CD4-positive, alpha-beta T cell (primary cell): ENCODE measurements at regions not wholly inside any gene's neighbourhood (a gene's known extent, or its start where the extent isn't known, plus 50 kb on each side); places are given as distances from the start of the nearest gene placed in this dataset.

Experiments used
- ATAC-seq: fragments of 200-7000 bp; cut with Tn5 transposase; one replicate; pipeline ENCODE4 v1.10.0; 2022; ENCODE audit warnings: mild to moderate bottlenecking; ENCODE audit not compliant: poor library complexity
- CTCF ChIA-PET: fragments of 350-600 bp; sonication (Branson Sonifier 250); formaldehyde crosslinking; loops from one replicate; lab custom pipeline; 2021; ENCODE audit warnings: antibody characterized with exemption, inconsistent platforms; lab: Charles Lee
- POLR2A ChIA-PET: fragments of 350-600 bp; sonication (Branson Sonifier 250); formaldehyde crosslinking; loops from one replicate; lab custom pipeline; 2021; ENCODE audit warnings: antibody characterized with exemption, inconsistent platforms; lab: Charles Lee
- DNase-seq, 14 experiments: peaks; one replicate each; pipeline ENCODE4 v3.0.0-alpha.2; 2013 to 2020; ENCODE audit warnings: mixed read lengths in 2 of 14
- H3K27ac ChIP-seq, 2 donors: one replicate each; pipeline versions ENCODE4 v1.5.1 to v1.7.0; 2013; ENCODE audit warnings: low read length in 2 of 2, low read depth in 1 of 2, mild to moderate bottlenecking in 1 of 2
- H3K27me3 ChIP-seq, 2 experiments: 1 replicate in 1 of 2; 2 replicates in 1 of 2; pipeline versions ENCODE4 v1.6.1 to v1.7.0; 2013; ENCODE audit warnings: low read length in 2 of 2, control low read depth in 1 of 2, mild to moderate bottlenecking in 1 of 2, moderate library complexity in 1 of 2; ENCODE audit not compliant: insufficient read depth in 2 of 2, control insufficient read depth in 1 of 2
- H3K36me3 ChIP-seq: one replicate; pipeline ENCODE4 v1.6.1; 2013; ENCODE audit warnings: low read length, control low read depth; ENCODE audit not compliant: insufficient read depth
- H3K4me1 ChIP-seq: one replicate; pipeline ENCODE4 v1.6.1; 2013; ENCODE audit warnings: low read length, control low read depth; ENCODE audit not compliant: insufficient read depth
- H3K4me3 ChIP-seq: one replicate; pipeline ENCODE4 v1.5.1; 2013; ENCODE audit warnings: mild to moderate bottlenecking, low read length, moderate library complexity
- H3K9me3 ChIP-seq, 2 experiments: 1 replicate in 1 of 2; 2 replicates in 1 of 2; pipeline versions ENCODE4 v1.6.1 to v1.7.0; 2013; ENCODE audit warnings: low read length in 2 of 2, mild to moderate bottlenecking in 2 of 2, control low read depth in 1 of 2, moderate library complexity in 1 of 2; ENCODE audit not compliant: control insufficient read depth in 1 of 2, insufficient read depth in 1 of 2
- H3K27ac Mint-ChIP-seq: one replicate; pipeline ENCODE4 v1.8.0; 2020; ENCODE audit warnings: mixed read lengths
- H3K27me3 Mint-ChIP-seq: one replicate; pipeline ENCODE4 v1.8.0; 2021; ENCODE audit warnings: mixed read lengths
- H3K36me3 Mint-ChIP-seq: one replicate; pipeline ENCODE4 v1.8.0; 2021; ENCODE audit warnings: low read depth, mixed read lengths
- H3K4me1 Mint-ChIP-seq: one replicate; pipeline ENCODE4 v1.8.0; 2021; ENCODE audit warnings: low read depth, mixed read lengths
- H3K4me3 Mint-ChIP-seq: one replicate; pipeline ENCODE4 v1.8.0; 2020; ENCODE audit warnings: mild to moderate bottlenecking, mixed read lengths
- H3K9me3 Mint-ChIP-seq: one replicate; pipeline ENCODE4 v1.8.0; 2020; ENCODE audit warnings: mixed read lengths
- intact Hi-C, 2 experiments: fragments of 100-400 bp; cut with DNase I in 1 of 2; cut with micrococcal nuclease in 1 of 2; formaldehyde crosslinking; loops; one replicate each; pipeline versions ENCODE4 v1.15.1 to v1.9.0; 2023 to 2025; cut with DNase I, micrococcal nuclease
- TF ChIP-seq, protein P1 (sequence below): fragments of 200-600 bp; IDR thresholded peaks from one replicate; pipeline ENCODE4 v1.8.0; 2022; ENCODE audit warnings: antibody characterized with exemption, mild to moderate bottlenecking

DNA sequence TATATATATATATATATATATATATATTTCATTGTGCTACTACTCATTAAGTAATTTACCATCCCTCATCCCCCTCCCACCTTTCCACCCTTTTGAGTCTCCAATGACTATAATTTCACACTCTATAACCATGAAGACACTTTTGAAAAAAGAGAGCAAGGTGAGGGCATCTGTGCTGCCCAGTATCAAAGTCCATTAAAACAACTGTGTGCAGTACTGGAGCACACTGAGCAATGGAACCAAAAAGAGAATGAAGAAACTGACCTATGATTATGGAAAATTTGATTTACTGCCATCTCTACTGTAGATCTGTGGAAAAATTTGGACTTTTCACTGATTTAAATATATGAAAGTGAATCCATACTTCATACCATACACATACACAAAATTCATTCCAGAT lies 217.9 kb downstream of the COL4A1 start:
- no peaks in the 10 kb centered on the region for H3K27me3 ChIP-seq
- TF ChIP-seq, protein P1, sequence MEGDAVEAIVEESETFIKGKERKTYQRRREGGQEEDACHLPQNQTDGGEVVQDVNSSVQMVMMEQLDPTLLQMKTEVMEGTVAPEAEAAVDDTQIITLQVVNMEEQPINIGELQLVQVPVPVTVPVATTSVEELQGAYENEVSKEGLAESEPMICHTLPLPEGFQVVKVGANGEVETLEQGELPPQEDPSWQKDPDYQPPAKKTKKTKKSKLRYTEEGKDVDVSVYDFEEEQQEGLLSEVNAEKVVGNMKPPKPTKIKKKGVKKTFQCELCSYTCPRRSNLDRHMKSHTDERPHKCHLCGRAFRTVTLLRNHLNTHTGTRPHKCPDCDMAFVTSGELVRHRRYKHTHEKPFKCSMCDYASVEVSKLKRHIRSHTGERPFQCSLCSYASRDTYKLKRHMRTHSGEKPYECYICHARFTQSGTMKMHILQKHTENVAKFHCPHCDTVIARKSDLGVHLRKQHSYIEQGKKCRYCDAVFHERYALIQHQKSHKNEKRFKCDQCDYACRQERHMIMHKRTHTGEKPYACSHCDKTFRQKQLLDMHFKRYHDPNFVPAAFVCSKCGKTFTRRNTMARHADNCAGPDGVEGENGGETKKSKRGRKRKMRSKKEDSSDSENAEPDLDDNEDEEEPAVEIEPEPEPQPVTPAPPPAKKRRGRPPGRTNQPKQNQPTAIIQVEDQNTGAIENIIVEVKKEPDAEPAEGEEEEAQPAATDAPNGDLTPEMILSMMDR = no peak
- H3K27ac ChIP-seq = no peak overlapping the region
- no peaks in the 10 kb centered on the region for H3K4me1 ChIP-seq
- Mint-ChIP-seq H3K27ac (no peak overlapping the region), H3K36me3 (no peaks in the 10 kb centered on the region), H3K4me3 (no peak overlapping the region), H3K27me3 (no peaks in the 10 kb centered on the region), H3K9me3 (peaks cover 3% of the 10 kb centered on the region), H3K4me1 (no peaks in the 10 kb centered on the region)
- H3K4me3 ChIP-seq = no peak overlapping the region
- intact Hi-C loops = no loop called here
- POLR2A ChIA-PET = no interaction called here
- no peaks in the 10 kb centered on the region for H3K36me3 ChIP-seq
- CTCF ChIA-PET = no interaction called here
- DNase-seq (no peak), ATAC-seq (no peak)
- no peaks in the 10 kb centered on the region for H3K9me3 ChIP-seq

DNA sequence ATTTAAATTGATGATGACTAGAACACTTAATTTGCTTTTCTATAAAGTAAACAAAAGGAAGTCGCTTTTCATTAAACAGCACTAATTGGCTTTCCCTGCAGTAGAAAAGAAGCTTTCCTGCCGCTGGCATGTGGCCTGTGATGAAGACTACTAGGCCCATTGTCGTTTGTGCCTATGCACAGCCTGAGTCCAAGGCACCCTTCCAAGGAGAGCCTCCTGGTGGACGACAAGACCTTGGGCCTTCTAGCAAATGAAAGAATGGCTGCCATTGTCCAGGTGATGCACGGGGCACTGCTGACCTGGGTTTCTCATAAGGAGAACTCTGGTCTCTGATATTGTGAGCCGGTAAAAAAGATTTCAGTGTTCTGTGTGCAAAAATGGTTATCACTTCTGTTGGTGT lies 233.0 kb downstream of the COL4A1 start:
- ChIA-PET CTCF (no interaction called here), POLR2A (no interaction called here)
- Histone ChIP-seq H3K36me3 (no peaks in the 10 kb centered on the region), H3K4me3 (no peak overlapping the region), H3K4me1 (no peaks in the 10 kb centered on the region), H3K9me3 (peaks cover 0 to 4% of the 10 kb centered on the region in 2 experiments), H3K27me3 (no peaks in the 10 kb centered on the region), H3K27ac (no peak overlapping the region)
- Mint-ChIP-seq H3K36me3 (no peaks in the 10 kb centered on the region), H3K4me3 (no peak overlapping the region), H3K4me1 (no peaks in the 10 kb centered on the region), H3K27me3 (peaks cover 22% of the 10 kb centered on the region), H3K27ac (no peak overlapping the region), H3K9me3 (peaks cover 5% of the 10 kb centered on the region)
- TF ChIP-seq, protein P1 = no peak
- DNase-seq = no peak
- intact Hi-C loops = no loop called here
- no peak for ATAC-seq

DNA sequence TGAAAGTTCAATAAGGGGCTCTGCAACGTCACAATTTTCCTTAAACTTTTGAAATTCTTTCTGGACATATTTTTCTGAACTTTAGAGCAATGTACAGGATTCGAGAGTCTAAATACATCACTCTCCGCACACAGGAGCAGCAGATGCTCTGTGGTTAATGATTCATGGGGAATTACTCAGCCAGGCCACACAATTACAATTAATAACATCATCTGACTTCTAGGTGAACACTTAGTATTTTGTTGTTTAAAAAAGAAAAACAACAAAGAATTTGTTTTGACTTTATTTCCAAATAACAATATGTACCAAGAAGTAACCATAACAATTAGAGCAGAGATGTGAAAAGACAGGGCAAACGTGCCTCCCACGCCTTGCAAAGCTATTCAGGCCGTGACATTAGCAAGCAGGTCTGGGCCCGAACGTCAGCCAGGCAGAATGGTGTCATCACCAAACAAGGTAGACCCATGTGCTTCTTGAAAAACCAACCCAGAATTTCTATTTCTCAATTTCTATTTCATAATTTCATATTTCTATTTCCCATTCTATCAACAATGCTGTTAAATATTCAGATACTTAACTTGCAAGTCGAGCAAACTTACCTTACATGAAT lies 236.3 kb downstream of the COL4A1 start:
- Histone ChIP-seq H3K36me3 (no peaks in the 10 kb centered on the region), H3K4me1 (no peaks in the 10 kb centered on the region), H3K27ac (no peak overlapping the region), H3K9me3 (peaks cover 0 to 4% of the 10 kb centered on the region in 2 experiments), H3K4me3 (no peak overlapping the region), H3K27me3 (no peaks in the 10 kb centered on the region)
- Mint-ChIP-seq H3K4me1 (no peaks in the 10 kb centered on the region), H3K4me3 (no peak overlapping the region), H3K9me3 (no peaks in the 10 kb centered on the region), H3K27ac (no peak overlapping the region), H3K36me3 (no peaks in the 10 kb centered on the region), H3K27me3 (peaks cover 4% of the 10 kb centered on the region)
- ATAC-seq (no peak), DNase-seq (no peak)
- POLR2A ChIA-PET = no interaction called here
- intact Hi-C loops = no loop called here
- TF ChIP-seq, protein P1 = no peak
- CTCF ChIA-PET = no interaction called here
